T-helper 2 cell treated with Interferon-gamma antibody and Interleukin-4, amounts not matched to agents 5 μg/mL and 100 μg/mL, for 36 hours (primary cell): ENCODE measurements at regions not wholly inside any gene's neighbourhood (a gene's known extent, or its start where the extent isn't known, plus 50 kb on each side); places are given as distances from the start of the nearest gene placed in this dataset.

ENCODE experiments used
- DNase-seq: peaks from one replicate; pipeline ENCODE4 v3.0.0; 2021; ENCODE audit warnings: low spot score
- H3K27ac Mint-ChIP-seq: one replicate; pipeline ENCODE4 v1.8.0; 2021; ENCODE audit warnings: mild to moderate bottlenecking, mixed read lengths
- H3K27me3 Mint-ChIP-seq: one replicate; pipeline ENCODE4 v1.8.0; 2021; ENCODE audit warnings: low read depth, mixed read lengths
- H3K36me3 Mint-ChIP-seq: one replicate; pipeline ENCODE4 v1.8.0; 2021; ENCODE audit warnings: low read depth, mixed read lengths
- H3K4me1 Mint-ChIP-seq: one replicate; pipeline ENCODE4 v1.8.0; 2021; ENCODE audit warnings: low read depth, mixed read lengths
- H3K4me3 Mint-ChIP-seq: one replicate; pipeline ENCODE4 v1.8.0; 2022; ENCODE audit warnings: mild to moderate bottlenecking, moderate library complexity, mixed read lengths
- H3K9me3 Mint-ChIP-seq: one replicate; pipeline ENCODE4 v1.8.0; 2021; ENCODE audit warnings: mixed read lengths

- no peak for DNase-seq
- peaks cover 13% of the 10 kb centered on the region for H3K9me3 Mint-ChIP-seq
- no peak overlapping the region for H3K4me3 Mint-ChIP-seq
- no peaks in the 10 kb centered on the region for H3K4me1 Mint-ChIP-seq
- H3K36me3 Mint-ChIP-seq, result no peaks in the 10 kb centered on the region
- H3K27me3 Mint-ChIP-seq, result no peaks in the 10 kb centered on the region
- no peak overlapping the region for H3K27ac Mint-ChIP-seq
Measured at GRCh38 chr11:19607656-19608360, 104.8 kb upstream of the NAV2 start.

- H3K36me3 Mint-ChIP-seq, result no peaks in the 10 kb centered on the region
- H3K27me3 Mint-ChIP-seq, result no peaks in the 10 kb centered on the region
- no peaks in the 10 kb centered on the region for H3K4me1 Mint-ChIP-seq
- H3K4me3 Mint-ChIP-seq, result no peak overlapping the region
- peaks cover 6% of the 10 kb centered on the region for H3K9me3 Mint-ChIP-seq
- no peak for DNase-seq
- no peak overlapping the region for H3K27ac Mint-ChIP-seq
Measured at GRCh38 chr11:19606856-19607655, 105.6 kb upstream of the NAV2 start.

- DNase-seq, result no peak
- H3K27ac Mint-ChIP-seq, result no peak overlapping the region
- H3K4me3 Mint-ChIP-seq, result no peak overlapping the region
- H3K4me1 Mint-ChIP-seq, result no peaks in the 10 kb centered on the region
- H3K36me3 Mint-ChIP-seq, result no peaks in the 10 kb centered on the region
- H3K27me3 Mint-ChIP-seq, result no peaks in the 10 kb centered on the region
- peaks cover 6% of the 10 kb centered on the region for H3K9me3 Mint-ChIP-seq
Measured at GRCh38 chr11:19605520-19606371, 106.9 kb upstream of the NAV2 start.

DNA sequence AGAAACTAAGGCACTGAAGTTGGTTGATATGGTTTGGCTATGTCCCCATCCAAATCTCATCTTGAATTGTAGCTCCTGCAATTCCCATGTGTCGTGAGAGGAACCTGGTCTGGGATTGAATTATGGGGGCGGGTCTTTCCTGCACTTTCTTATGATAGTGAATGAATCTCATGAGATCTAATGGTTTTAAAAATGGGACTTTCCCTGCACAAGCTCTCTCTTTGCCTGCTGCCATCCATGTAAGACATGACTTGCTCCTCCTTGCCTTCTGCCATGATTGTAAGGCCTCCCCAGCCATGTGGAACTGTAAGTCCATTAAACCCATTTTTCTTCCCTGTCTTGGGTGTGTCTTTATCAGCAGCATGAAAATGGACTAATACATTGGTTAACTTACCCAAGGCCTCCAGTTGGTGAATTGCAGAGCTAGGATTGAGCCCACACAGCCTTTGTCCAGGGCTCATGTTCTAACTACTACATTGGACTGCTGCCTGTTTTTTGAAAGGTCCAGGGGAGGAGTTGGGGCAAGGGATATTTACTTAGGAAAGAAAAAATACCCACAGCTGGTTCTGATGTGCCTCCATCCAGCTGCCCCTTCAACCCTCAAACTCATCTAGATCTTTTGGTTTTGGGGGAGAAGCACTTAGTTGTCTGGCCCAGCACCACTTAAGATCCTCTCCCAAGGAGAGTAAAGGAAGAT is 107.8 kb upstream of the NAV2 start:
- H3K4me3 Mint-ChIP-seq, result no peak overlapping the region
- DNase-seq, result no peak
- H3K9me3 Mint-ChIP-seq, result no peaks in the 10 kb centered on the region
- no peaks in the 10 kb centered on the region for H3K27me3 Mint-ChIP-seq
- no peaks in the 10 kb centered on the region for H3K4me1 Mint-ChIP-seq
- H3K36me3 Mint-ChIP-seq, result no peaks in the 10 kb centered on the region
- no peak overlapping the region for H3K27ac Mint-ChIP-seq

GRCh38 chr11:19603771-19604170 is 108.9 kb upstream of the NAV2 start:
- Mint-ChIP-seq H3K4me1 (no peaks in the 10 kb centered on the region), H3K27me3 (no peaks in the 10 kb centered on the region), H3K4me3 (no peak overlapping the region), H3K27ac (no peak overlapping the region), H3K9me3 (no peaks in the 10 kb centered on the region), H3K36me3 (no peaks in the 10 kb centered on the region)
- no peak for DNase-seq

DNA sequence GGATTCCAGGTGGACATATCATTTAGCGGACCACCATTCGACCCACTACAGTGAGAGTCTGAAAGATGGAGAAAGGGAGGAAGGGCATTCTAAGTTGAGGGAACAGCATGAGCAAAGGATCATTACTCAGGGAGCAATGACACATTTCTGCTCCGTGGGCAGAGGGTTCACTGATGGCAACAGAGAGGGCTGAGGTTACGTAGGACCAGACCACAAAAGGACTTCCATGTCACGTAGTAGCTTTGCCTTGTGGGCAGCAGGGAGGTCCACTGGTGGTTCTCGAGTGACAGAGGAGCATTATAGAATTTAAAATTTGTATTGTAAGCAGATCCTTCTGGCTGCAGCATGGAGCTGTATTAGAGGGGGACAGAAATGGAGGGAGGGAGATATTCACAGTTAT is 109.7 kb upstream of the NAV2 start:
- no peaks in the 10 kb centered on the region for H3K4me1 Mint-ChIP-seq
- H3K27ac Mint-ChIP-seq, result no peak overlapping the region
- H3K4me3 Mint-ChIP-seq, result no peak overlapping the region
- no peaks in the 10 kb centered on the region for H3K27me3 Mint-ChIP-seq
- H3K36me3 Mint-ChIP-seq, result no peaks in the 10 kb centered on the region
- DNase-seq, result no peak
- H3K9me3 Mint-ChIP-seq, result no peaks in the 10 kb centered on the region

DNA sequence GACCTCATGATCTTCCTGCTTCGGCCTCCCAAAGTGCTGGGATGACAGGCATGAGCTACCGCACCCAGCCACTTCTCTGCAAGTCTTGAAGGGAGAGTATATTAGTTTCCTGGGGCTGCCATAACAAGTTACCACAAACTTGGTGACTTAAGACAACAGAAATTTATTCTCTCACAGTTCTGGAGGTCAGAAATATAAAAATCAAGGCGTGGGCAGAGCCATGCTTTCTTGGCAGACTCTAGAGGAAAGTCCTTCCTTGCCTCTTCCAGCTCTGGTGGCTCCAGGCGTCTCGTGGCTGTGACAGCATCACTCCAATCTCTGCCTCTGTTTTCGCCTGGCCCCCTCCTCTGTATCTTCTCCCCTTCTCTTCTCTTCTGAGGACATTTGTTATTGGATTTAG is 110.2 kb upstream of the NAV2 start:
- no peaks in the 10 kb centered on the region for H3K36me3 Mint-ChIP-seq
- H3K27me3 Mint-ChIP-seq, result no peaks in the 10 kb centered on the region
- no peaks in the 10 kb centered on the region for H3K4me1 Mint-ChIP-seq
- no peaks in the 10 kb centered on the region for H3K9me3 Mint-ChIP-seq
- no peak for DNase-seq
- H3K4me3 Mint-ChIP-seq, result no peak overlapping the region
- no peak overlapping the region for H3K27ac Mint-ChIP-seq

- H3K4me1 Mint-ChIP-seq, result no peaks in the 10 kb centered on the region
- DNase-seq, result no peak
- no peak overlapping the region for H3K4me3 Mint-ChIP-seq
- no peak overlapping the region for H3K27ac Mint-ChIP-seq
- H3K36me3 Mint-ChIP-seq, result no peaks in the 10 kb centered on the region
- no peaks in the 10 kb centered on the region for H3K27me3 Mint-ChIP-seq
- H3K9me3 Mint-ChIP-seq, result no peaks in the 10 kb centered on the region
Measured at GRCh38 chr11:19601235-19601634, 111.4 kb upstream of the NAV2 start.

- H3K4me1 Mint-ChIP-seq, result no peaks in the 10 kb centered on the region
- H3K4me3 Mint-ChIP-seq, result no peak overlapping the region
- no peaks in the 10 kb centered on the region for H3K27me3 Mint-ChIP-seq
- no peak overlapping the region for H3K27ac Mint-ChIP-seq
- no peaks in the 10 kb centered on the region for H3K9me3 Mint-ChIP-seq
- no peaks in the 10 kb centered on the region for H3K36me3 Mint-ChIP-seq
- DNase-seq, result no peak
Measured at GRCh38 chr11:19599681-19600080, 113.0 kb upstream of the NAV2 start.

DNA sequence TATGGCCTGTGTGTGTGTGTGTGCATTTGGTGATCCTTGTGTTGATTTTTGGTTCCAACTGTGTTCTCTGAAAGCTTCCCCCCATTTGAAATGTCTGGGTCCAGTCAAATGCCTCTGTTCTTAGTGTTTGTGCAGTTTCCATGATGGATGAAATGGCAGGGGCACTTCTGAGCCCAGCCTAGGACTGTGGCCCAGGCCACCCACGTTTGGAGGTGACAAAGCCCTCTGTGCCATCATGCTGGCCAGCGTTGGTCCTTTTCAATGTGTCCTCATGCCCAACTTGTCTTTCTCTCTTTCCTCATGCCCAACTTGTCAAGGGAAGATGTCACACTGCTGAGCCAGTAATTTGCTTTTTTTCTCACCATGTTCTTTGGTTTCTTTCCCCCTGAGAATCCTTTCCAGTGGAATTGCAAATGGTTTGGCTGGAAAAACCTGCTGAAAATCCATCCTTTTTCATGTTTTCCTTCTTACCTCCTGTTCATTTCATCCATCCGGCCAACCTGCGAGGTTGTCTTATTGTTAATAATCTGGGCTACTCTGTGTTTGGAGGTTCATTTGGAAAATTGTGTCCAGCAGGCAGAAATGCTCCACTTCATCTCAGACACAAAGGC is 113.7 kb upstream of the NAV2 start:
- H3K27ac Mint-ChIP-seq, result no peak overlapping the region
- no peaks in the 10 kb centered on the region for H3K9me3 Mint-ChIP-seq
- H3K4me3 Mint-ChIP-seq, result no peak overlapping the region
- H3K4me1 Mint-ChIP-seq, result no peaks in the 10 kb centered on the region
- no peak for DNase-seq
- no peaks in the 10 kb centered on the region for H3K36me3 Mint-ChIP-seq
- no peaks in the 10 kb centered on the region for H3K27me3 Mint-ChIP-seq

DNA sequence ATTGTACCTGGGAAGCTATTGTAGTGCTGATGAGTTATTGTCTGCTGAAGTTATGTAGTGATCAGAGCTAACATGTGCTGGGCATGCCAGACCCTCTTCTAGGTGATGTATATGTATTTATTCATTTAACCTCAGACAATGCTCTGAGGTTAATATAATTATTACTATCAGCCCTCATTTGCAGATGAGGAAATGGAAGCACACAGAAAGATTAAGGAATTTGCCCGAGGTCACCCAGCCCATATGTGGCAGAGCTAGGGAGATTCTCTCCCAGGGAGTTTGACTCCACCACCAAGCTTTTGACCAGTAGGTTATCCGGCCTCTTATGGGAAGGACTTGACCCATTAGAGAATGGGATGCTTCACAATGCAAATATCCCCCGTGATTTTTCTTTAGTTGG is 114.2 kb upstream of the NAV2 start:
- no peak for DNase-seq
- Mint-ChIP-seq H3K36me3 (no peaks in the 10 kb centered on the region), H3K9me3 (no peaks in the 10 kb centered on the region), H3K27ac (no peak overlapping the region), H3K4me3 (no peak overlapping the region), H3K27me3 (no peaks in the 10 kb centered on the region), H3K4me1 (no peaks in the 10 kb centered on the region)

DNA sequence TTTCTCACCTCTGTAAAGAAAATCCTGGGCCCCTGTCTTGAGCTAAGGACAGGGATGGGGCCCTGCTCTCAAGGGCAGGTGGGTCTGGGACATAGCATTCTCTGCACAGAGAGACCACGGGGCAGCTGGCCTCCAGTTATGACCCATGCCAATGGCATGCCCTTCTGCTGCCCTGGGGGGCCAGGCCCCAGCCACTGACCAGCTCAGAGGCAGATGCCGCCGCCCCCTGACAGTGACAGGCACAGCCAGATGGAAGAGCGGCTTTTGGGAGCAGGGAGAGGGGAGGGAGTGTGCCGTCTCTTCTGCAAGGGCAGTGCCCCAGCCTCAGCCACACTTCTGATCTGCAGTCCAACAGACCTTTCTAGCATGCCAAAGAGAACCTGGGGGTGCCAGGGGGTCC is 114.8 kb upstream of the NAV2 start:
- H3K36me3 Mint-ChIP-seq, result no peaks in the 10 kb centered on the region
- H3K9me3 Mint-ChIP-seq, result no peaks in the 10 kb centered on the region
- H3K4me3 Mint-ChIP-seq, result no peak overlapping the region
- no peaks in the 10 kb centered on the region for H3K27me3 Mint-ChIP-seq
- no peak overlapping the region for H3K27ac Mint-ChIP-seq
- no peak for DNase-seq
- H3K4me1 Mint-ChIP-seq, result no peaks in the 10 kb centered on the region

- H3K27ac Mint-ChIP-seq, result no peak overlapping the region
- H3K36me3 Mint-ChIP-seq, result no peaks in the 10 kb centered on the region
- H3K4me3 Mint-ChIP-seq, result no peak overlapping the region
- H3K27me3 Mint-ChIP-seq, result no peaks in the 10 kb centered on the region
- no peaks in the 10 kb centered on the region for H3K9me3 Mint-ChIP-seq
- no peaks in the 10 kb centered on the region for H3K4me1 Mint-ChIP-seq
- no peak for DNase-seq
Measured at GRCh38 chr11:19597206-19597605, 115.4 kb upstream of the NAV2 start.
